B cell (primary cell): ENCODE measurements at regions not wholly inside any gene's neighbourhood (a gene's known extent, or its start where the extent isn't known, plus 50 kb on each side); places are given as distances from the start of the nearest gene placed in this dataset.

Experiments
- ATAC-seq: fragments of 200-7000 bp; cut with Tn5 transposase; one replicate; pipeline ENCODE4 v1.10.0; 2021; ENCODE audit warnings: low read depth, mild to moderate bottlenecking, moderate number of reproducible peaks, moderate library complexity
- CTCF ChIA-PET: fragments of 350-600 bp; sonication (Branson Sonifier 250); formaldehyde crosslinking; loops from one replicate; lab custom pipeline; 2021; ENCODE audit warnings: antibody characterized with exemption, inconsistent platforms; lab: Charles Lee
- POLR2A ChIA-PET: fragments of 350-600 bp; sonication (Branson Sonifier 250); formaldehyde crosslinking; loops from one replicate; lab custom pipeline; 2021; ENCODE audit warnings: antibody characterized with exemption; lab: Charles Lee
- DNase-seq: peaks from one replicate; pipeline ENCODE4 v3.0.0; 2013
- H2AFZ ChIP-seq: 2 replicates; pipeline ENCODE4 v1.6.1; 2012; ENCODE audit warnings: mild to moderate bottlenecking, low read depth, low read length; ENCODE audit not compliant: insufficient read depth, poor library complexity, severe bottlenecking
- H3K27ac ChIP-seq, 2 donors: 1 replicate in 1 of 2; 2 replicates in 1 of 2; pipeline ENCODE4 v1.5.1; 2012 to 2013; ENCODE audit warnings: low read length in 2 of 2, mild to moderate bottlenecking in 2 of 2, moderate library complexity in 1 of 2
- H3K27me3 ChIP-seq, 4 experiments: fragments of 200-600 bp in 1 of 4; sonication (generic) in 1 of 4; replicated peaks in 1 of 4; 1 replicate in 2 of 4; 2 replicates in 2 of 4; pipeline versions ENCODE4 v1.6.1 to v1.7.0; 2013 to 2016; ENCODE audit warnings: low read length in 3 of 4, mild to moderate bottlenecking in 2 of 4, mixed read lengths in 1 of 4, moderate library complexity in 1 of 4; ENCODE audit not compliant: insufficient read depth in 4 of 4, control insufficient read depth in 3 of 4; ENCODE audit errors: control extremely low read depth in 1 of 4
- H3K36me3 ChIP-seq, 2 experiments: replicated peaks in 1 of 2; 1 replicate in 1 of 2; 2 replicates in 1 of 2; pipeline versions ENCODE4 v1.6.1 to v1.7.1; 2013; ENCODE audit warnings: low read length in 1 of 2; ENCODE audit not compliant: insufficient read depth in 2 of 2, control insufficient read depth in 1 of 2; ENCODE audit errors: control extremely low read depth in 1 of 2, extremely low read depth in 1 of 2
- H3K4me1 ChIP-seq, 2 donors: fragments of 200-600 bp in 1 of 2; sonication (generic) in 1 of 2; 1 replicate in 1 of 2; 2 replicates in 1 of 2; pipeline versions ENCODE4 v1.5.1 to v1.6.1; 2013 to 2017; ENCODE audit warnings: low read length in 2 of 2; ENCODE audit not compliant: control insufficient read depth in 2 of 2, insufficient read depth in 2 of 2
- H3K4me2 ChIP-seq: replicated peaks from 2 replicates; pipeline ENCODE3; 2012; ENCODE audit warnings: mild to moderate bottlenecking, low read depth, low read length; ENCODE audit not compliant: poor library complexity, severe bottlenecking
- H3K4me3 ChIP-seq, 5 experiments: fragments of 200-600 bp in 1 of 5; sonication (generic) in 1 of 5; 1 replicate in 3 of 5; 2 replicates in 2 of 5; pipeline versions ENCODE4 v1.5.1 to v1.7.0; 2011 to 2016; ENCODE audit warnings: low read length in 4 of 5, mild to moderate bottlenecking in 4 of 5, low read depth in 2 of 5, control low read depth in 1 of 5, moderate library complexity in 1 of 5; ENCODE audit not compliant: insufficient read depth in 1 of 5; ENCODE audit errors: control extremely low read depth in 1 of 5, extremely low read depth in 1 of 5
- H3K79me2 ChIP-seq: fragments of 200-600 bp; sonication (generic); one replicate; pipeline ENCODE4 v1.6.0; 2016; ENCODE audit warnings: low read length; ENCODE audit not compliant: control insufficient read depth, insufficient read depth
- H3K9ac ChIP-seq: fragments of 200-600 bp; sonication (generic); 2 replicates; pipeline ENCODE4 v1.6.1; 2017; ENCODE audit warnings: mild to moderate bottlenecking, low read length, moderate library complexity
- H3K9me3 ChIP-seq, 3 donors: one replicate each; pipeline versions ENCODE4 v1.6.1 to v1.7.1; 2013; ENCODE audit warnings: low read length in 2 of 3; ENCODE audit not compliant: control insufficient read depth in 2 of 3, insufficient read depth in 1 of 3; ENCODE audit errors: control extremely low read depth in 1 of 3
- H4K20me1 ChIP-seq: 2 replicates; pipeline ENCODE4 v1.6.0; 2012; ENCODE audit warnings: mild to moderate bottlenecking, low read length; ENCODE audit not compliant: insufficient read depth, control insufficient read depth, poor library complexity, severe bottlenecking
- H3K27ac Mint-ChIP-seq: one replicate; pipeline ENCODE4 v1.8.0; 2021; ENCODE audit warnings: mixed read lengths
- H3K27me3 Mint-ChIP-seq: one replicate; pipeline ENCODE4 v1.8.0; 2021; ENCODE audit warnings: mixed read lengths
- H3K4me1 Mint-ChIP-seq: one replicate; pipeline ENCODE4 v1.8.0; 2021; ENCODE audit warnings: mixed read lengths
- H3K4me3 Mint-ChIP-seq: one replicate; pipeline ENCODE4 v1.8.0; 2021; ENCODE audit warnings: mixed read lengths
- H3K9me3 Mint-ChIP-seq: one replicate; pipeline ENCODE4 v1.8.0; 2022; ENCODE audit warnings: mixed read lengths; ENCODE audit not compliant: insufficient read depth
- EZH2 ChIP-seq: IDR thresholded peaks from 2 replicates; pipeline ENCODE4 v1.6.1; 2012; ENCODE audit warnings: borderline replicate concordance, low read depth, mild to moderate bottlenecking, moderate library complexity, low read length; ENCODE audit not compliant: insufficient read depth, poor library complexity, severe bottlenecking
- WGBS: methylation state at CpG from one replicate; pipeline ENCODE4 v1.1.5; 2013; ENCODE audit warnings: missing lambda C conversion rate; ENCODE audit not compliant: insufficient coverage; 5-methylcytosine and 5-hydroxymethylcytosine counted together
- intact Hi-C: fragments of 100-400 bp; cut with micrococcal nuclease; formaldehyde crosslinking; loops from one replicate; pipeline ENCODE4 v1.10.0; 2022
- TF ChIP-seq, protein P1 (sequence below): fragments of 200-600 bp; IDR thresholded peaks from one replicate; pipeline ENCODE4 v1.8.0; 2022; ENCODE audit warnings: antibody characterized with exemption, mild to moderate bottlenecking

DNA sequence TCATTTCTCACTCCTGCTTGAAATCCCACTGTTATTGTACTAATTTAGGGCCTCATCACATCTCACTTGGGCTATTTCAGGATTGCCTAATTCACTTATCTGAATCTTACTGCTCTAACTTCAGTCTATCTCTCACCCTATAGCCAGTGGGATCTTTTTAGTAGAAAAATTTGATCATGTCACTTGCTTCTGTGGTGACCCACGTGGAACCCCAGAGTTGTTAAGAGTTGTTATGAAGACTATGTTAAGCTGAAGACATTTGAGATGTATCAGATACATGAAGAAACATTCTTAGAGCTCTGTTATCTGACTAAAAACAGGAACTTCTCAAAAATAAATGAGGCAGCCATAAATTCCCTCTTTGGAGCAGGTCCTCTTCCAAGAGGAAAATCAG is 1375.6 kb upstream of the TENM4 start:
- no peaks in the 10 kb centered on the region for H3K9me3 Mint-ChIP-seq
- Histone ChIP-seq H2AFZ (no peak overlapping the region), H4K20me1 (no peaks in the 10 kb centered on the region), H3K79me2 (no peaks in the 10 kb centered on the region), H3K27ac (no peak overlapping the region), H3K4me3 (no peak overlapping the region), H3K9ac (no peak overlapping the region), H3K4me1 (peaks cover 4 to 8% of the 10 kb centered on the region in 2 donors), H3K4me2 (no peak overlapping the region), H3K9me3 (peaks cover 0 to 1% (median 0%) of the 10 kb centered on the region in 3 donors), H3K36me3 (no peaks in the 10 kb centered on the region), H3K27me3 (no peaks in the 10 kb centered on the region)
- H3K27ac Mint-ChIP-seq: peak overlapping the region; percentile 28
- intact Hi-C loops: no loop called here
- peak; percentile 10 for DNase-seq
- no CpG with 5 or more reads among the region's 1 CpG for WGBS
- H3K27me3 Mint-ChIP-seq: no peaks in the 10 kb centered on the region
- peak overlapping the region; percentile 42 for H3K4me3 Mint-ChIP-seq
- CTCF ChIA-PET: no interaction called here
- H3K4me1 Mint-ChIP-seq: peaks cover 22% of the 10 kb centered on the region
- POLR2A ChIA-PET: no interaction called here
- TF ChIP-seq EZH2: no peak
- TF ChIP-seq, protein P1, sequence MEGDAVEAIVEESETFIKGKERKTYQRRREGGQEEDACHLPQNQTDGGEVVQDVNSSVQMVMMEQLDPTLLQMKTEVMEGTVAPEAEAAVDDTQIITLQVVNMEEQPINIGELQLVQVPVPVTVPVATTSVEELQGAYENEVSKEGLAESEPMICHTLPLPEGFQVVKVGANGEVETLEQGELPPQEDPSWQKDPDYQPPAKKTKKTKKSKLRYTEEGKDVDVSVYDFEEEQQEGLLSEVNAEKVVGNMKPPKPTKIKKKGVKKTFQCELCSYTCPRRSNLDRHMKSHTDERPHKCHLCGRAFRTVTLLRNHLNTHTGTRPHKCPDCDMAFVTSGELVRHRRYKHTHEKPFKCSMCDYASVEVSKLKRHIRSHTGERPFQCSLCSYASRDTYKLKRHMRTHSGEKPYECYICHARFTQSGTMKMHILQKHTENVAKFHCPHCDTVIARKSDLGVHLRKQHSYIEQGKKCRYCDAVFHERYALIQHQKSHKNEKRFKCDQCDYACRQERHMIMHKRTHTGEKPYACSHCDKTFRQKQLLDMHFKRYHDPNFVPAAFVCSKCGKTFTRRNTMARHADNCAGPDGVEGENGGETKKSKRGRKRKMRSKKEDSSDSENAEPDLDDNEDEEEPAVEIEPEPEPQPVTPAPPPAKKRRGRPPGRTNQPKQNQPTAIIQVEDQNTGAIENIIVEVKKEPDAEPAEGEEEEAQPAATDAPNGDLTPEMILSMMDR: no peak
- no peak for ATAC-seq

DNA sequence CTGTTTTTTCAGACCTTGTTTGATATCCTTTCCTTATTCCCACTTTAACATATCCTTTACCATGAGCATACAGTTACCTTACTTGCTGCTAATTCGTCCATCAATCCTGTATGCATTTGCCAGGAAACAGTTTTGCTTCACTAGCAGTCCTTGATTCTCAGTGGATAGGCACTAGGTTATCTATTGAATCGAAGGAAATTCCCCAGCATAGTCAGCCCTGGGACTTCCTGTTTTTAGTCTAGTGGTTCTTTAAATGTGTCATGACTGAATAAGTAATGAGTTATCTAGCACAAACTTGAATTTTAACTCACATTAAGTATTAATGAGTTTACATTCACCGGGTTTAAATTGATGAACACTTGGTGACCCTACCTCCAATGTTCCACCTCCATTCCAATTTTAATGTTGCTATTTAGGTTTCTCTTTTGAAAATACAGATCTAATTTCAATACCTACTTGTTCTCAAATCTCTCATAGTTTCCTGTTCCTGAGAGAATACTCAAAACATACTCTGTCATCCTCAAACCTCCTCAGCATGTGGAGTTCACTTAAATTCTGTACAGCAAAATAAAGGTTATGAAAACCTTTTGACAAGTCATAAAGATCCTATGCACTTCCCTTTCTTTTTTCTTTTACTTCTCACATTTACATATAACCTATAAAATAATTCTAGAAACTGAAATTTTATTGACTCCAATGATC is 1375.1 kb upstream of the TENM4 start:
- Histone ChIP-seq H3K79me2 (no peaks in the 10 kb centered on the region), H3K36me3 (no peaks in the 10 kb centered on the region), H3K9ac (no peak overlapping the region), H3K27me3 (no peaks in the 10 kb centered on the region), H3K27ac (peak overlapping the region in 1 of 2 donors; percentile 25), H3K4me3 (peak overlapping the region in 1 of 5 experiments; percentile 9), H4K20me1 (no peaks in the 10 kb centered on the region), H3K4me1 (peaks cover 4 to 8% of the 10 kb centered on the region in 2 donors), H2AFZ (no peak overlapping the region), H3K4me2 (no peak overlapping the region), H3K9me3 (peaks cover 0 to 1% (median 0%) of the 10 kb centered on the region in 3 donors)
- no peaks in the 10 kb centered on the region for H3K27me3 Mint-ChIP-seq
- peak overlapping the region; percentile 28 for H3K27ac Mint-ChIP-seq
- intact Hi-C loops: no loop called here
- TF ChIP-seq, protein P1: no peak
- no peak for TF ChIP-seq EZH2
- H3K4me3 Mint-ChIP-seq: peak overlapping the region; percentile 42
- no CpG with 5 or more reads among the region's 3 CpGs for WGBS
- ChIA-PET POLR2A (no interaction called here), CTCF (no interaction called here)
- no peaks in the 10 kb centered on the region for H3K9me3 Mint-ChIP-seq
- peaks cover 22% of the 10 kb centered on the region for H3K4me1 Mint-ChIP-seq
- ATAC-seq: peak; percentile 56
- DNase-seq: peak; percentile 50
